GM19023 (cell line): ENCODE measurements at regions not wholly inside any gene's neighbourhood (a gene's known extent, or its start where the extent isn't known, plus 50 kb on each side); places are given as distances from the start of the nearest gene placed in this dataset.

Experiments
- ATAC-seq: cut with Tn5 transposase; IDR thresholded peaks from one replicate; pipeline ENCODE4 v1.9.1; 2021; ENCODE audit warnings: mild to moderate bottlenecking, moderate library complexity; ENCODE audit not compliant: unreplicated experiment

DNA sequence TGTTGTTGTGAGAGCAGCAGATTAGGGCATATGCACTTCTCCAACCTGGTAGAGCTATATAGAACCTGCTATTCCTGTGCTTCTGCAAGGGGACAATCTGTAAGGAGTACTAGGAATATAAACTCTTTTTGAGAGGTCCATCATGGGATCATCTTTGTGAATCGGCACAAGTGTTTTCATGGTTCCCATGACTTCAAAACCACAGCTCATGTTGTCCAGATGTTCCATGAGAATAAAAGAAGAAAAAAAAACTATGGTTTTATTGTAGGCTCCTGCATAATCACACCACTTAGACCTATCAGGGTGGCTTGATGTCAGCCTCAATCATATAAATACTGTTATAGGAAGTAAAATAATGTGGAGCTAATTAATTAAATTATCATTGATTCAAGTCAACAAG, 311.4 kb upstream of the ATP2B1 start:
- ATAC-seq: no peak

DNA sequence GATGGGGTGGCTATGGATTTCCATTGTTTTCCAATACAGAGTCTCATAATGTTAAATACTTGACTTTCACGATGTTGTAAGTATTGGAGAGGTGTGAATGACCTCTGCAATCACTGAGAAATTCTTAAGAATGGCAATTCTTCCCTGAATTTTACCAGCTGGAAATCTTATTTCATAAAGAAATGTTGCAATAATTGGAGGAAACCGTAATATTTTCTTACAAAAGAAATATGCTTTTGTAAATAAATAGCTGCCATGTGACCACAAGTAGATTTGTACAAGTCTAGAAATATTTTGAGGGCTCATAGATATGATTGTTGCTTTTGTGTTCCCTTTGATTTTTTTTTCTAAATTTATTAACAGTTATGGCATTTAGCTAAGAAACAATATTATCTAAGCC, 308.7 kb upstream of the ATP2B1 start:
- ATAC-seq: no peak

DNA sequence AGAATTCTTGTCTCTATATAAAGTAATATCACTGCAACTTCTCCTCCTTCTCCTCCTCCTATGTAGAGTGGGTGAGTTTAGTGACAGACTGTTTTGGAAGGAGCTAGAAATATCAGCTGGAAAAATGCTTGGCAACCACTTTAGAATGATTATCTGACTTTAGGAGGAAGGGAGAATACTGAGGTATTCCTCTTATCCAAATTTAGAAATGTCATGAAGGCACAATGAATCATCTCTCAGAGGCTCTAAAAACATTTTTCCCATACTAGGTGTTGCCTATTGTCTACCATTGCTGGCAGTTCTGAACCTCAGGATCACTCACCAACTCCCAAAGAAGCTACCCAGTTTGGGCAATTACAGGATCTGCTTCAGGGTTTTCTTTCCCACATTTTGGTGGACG, 306.6 kb upstream of the ATP2B1 start:
- ATAC-seq: no peak

DNA sequence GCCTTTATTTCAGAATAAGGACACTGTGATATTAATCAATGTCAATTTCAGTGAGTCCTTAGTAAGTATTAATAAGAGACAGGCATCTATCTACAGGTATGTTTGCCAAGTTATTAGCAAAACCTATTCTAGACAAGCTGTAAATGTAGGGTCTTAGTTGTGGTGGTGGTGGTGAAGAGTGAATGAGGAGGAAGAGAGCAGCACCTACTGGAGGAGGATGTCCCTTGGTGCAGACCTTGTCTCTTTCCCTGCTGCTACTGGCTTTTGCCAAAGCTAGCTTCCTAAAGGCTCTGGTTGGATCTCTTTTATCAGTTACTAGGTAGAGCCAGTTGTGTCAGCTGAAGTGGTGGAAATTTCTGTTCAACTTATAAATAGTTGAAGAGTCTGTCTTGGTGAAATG, 304.8 kb upstream of the ATP2B1 start:
- ATAC-seq: no peak

DNA sequence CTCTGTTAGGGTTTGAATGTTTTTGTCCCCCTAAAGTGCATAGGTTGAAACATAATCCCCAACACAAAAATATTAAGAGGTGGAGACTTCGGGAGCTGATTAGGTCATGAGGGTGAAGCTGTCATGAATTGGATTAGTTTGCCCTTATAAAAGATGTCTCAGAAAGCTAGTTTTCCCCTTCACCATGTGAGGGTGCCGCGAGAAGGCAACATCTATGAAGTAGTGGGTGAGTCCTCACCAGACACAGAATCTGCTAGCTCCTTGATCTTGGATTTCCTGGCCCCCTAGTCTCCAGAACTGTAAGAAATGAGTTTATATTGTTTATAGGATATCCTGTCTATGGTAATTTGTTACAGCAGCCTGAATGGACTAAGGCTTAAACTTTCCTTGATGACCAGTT, 301.5 kb upstream of the ATP2B1 start:
- no peak for ATAC-seq

DNA sequence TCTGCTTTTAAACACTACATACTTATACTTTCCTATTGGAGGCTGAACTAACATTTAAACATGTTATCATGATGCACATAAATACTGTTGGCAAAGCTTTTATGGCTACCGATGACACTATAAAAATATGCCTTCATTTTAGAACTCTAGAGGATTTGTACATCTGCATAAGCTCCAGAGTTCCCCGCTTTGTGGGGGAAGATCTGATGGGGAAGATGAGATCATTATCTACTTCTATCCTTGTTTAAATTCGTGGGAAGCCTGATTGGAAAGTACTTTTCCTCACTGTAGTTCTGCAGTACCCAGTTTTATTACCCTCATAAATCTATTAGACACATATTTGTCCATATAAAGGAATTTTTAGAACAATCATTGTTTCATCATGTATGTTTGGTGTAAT, 299.6 kb upstream of the ATP2B1 start:
- no peak for ATAC-seq

DNA sequence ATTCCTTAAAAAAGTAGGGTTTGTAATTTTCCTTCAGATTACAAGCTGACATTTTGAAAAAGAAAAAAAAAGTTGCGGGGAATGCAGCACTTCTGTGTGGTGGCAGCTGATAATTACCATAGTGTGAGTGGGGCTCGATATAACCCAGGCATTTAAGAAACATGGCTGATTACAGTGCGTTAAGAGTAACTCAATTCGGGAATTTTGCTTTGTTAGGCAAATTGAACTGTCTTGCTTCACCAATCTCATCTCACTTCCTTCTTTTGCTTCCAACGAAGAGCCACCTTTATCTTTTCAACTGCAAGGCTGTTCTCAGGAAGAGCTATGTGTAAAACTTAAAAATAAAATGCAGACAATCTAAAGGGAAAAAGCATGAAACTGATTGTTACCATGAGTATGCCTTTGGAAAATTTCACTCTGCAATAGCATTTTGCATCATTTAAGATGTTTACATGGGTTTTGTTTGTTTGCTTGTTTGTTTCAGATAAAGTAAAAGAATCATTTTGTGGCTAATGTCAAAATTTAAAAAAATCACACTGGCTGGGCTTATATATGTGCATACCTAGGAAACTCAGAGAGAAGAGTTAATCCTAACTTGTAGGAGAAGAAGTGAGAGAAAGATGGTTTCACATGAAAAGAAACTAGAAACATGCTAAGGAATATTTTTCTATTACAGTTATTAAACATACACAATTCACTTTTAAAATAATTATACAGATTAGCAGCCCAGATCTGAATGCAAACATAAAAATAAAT, 295.9 kb upstream of the ATP2B1 start:
- ATAC-seq: no peak

DNA sequence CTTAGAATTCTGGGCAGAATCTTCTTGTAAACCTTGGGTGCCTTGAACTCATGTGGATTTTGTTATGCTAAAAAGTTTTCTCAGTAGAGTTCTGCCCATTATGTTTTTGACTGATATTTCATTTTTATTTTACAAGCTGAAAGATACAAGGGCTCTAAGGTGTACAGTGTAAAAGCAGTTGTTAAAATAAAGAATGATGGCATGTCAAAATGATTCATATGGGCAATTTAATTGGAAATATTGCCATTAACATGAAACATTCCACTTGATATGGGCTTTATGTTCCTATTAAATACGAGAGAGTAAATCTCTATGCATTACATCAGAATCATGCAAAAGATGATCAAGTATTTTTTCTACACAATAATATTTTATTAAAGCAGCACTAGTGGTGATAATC, 295.1 kb upstream of the ATP2B1 start:
- no peak for ATAC-seq

DNA sequence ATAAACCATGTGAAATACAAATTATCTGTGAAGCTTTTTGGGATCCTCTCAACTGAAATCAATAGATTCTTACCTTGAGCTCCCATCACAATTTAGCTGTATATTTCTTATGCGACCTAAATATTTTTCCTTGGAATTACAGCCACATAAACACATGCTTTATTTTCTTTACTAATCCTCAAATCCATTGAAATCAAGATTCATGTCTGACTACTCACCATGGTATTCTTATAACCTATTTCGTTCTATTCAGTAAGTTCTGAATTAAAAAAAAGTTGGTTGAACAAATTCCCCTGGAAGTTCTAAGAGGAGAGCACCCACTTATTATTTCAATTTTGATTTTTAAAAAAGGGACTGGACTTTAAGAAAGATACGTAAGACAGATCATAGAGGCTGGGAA, 292.1 kb upstream of the ATP2B1 start:
- ATAC-seq: no peak

DNA sequence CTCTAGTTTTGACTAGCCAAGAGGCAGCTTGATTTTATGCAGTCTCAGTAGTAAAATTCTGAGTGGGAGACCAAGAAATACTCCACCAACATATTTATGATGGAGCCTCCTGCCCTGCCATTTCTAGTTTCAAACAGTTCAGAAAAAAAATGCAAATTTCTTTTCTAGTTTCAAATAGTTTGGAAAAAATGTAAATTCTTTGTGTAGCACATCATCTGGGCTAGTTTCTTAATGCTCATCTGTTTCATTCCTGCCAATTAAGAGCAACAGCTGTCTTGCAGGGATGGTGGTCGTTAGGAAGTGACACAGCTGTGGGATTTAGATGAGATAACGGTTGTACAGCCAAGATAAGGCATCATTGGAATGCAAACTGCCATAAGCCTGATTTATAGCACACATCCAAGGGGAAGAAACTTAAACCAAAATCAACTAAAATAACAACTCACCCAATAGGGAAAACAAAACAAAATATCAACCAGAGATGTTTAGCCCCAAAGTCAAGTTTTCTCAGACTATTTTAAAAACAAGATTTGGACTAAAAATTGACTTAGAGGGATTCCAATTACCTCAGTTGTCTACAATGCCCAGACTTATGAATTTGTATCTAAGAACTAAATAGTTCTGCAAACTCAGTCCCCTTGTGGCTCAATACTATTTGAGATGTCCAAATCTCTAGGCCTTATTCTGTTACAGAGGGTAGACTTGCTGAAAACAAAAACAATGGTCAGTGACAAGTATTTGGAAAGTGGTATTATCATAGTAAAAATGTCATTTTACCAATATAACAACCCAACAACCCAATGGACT, 291.3 kb upstream of the ATP2B1 start:
- ATAC-seq: no peak

DNA sequence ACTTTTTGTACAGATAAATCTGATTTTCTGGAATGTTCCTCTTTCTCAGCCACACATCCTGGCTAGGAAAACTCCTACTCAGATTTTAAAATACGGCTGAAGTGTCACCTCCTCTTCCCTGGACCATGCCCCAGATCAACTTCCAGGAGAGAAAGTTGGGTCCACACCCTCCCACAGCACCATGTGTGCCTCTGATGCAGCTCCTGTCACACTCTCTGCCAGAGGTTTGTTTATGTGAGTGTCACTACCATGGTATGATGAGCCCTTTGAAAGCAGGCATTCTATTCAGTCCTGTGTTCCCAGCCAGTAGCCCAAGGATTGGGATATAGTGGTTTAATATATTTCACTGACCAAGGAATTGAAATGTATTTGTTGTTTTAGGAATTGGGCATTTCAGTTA, 287.2 kb upstream of the ATP2B1 start:
- no peak for ATAC-seq

DNA sequence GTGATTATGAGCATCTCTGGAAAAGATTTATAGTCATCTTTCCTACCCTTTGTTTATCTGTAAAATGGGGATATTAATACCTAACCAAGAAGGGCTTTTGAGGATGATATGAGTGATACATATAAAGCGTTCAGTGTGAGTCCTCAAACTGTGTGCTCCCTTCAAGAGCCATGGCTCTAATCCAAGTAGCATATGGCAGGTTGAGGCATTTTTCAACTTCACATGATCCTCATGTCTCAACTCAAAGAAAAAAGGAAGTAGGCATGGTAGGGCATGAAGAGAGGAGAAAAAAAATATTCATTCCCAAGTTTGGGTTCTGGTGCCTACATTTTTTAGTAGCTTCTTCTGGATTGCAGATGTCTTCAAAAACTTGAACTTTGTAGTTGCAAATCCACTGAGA, 286.3 kb upstream of the ATP2B1 start:
- ATAC-seq: no peak

DNA sequence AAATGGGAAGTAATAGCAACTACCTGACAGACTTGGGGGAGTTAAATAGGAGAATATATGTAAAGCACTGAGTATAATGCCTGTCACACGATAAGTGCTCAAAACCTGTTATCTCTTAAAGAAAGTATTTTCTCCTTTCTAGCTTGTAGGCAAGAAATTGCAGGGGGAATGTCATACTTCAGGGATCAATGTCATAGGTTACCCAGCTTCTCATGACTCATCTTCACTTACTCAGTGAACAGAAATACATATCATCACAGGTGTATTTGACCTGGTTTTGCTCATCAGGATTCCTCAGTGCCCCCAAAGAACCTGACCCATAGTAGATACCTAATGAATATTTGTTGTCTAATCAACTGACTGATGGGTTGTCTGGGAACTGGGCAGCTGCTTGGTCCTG, 285.0 kb upstream of the ATP2B1 start:
- no peak for ATAC-seq

DNA sequence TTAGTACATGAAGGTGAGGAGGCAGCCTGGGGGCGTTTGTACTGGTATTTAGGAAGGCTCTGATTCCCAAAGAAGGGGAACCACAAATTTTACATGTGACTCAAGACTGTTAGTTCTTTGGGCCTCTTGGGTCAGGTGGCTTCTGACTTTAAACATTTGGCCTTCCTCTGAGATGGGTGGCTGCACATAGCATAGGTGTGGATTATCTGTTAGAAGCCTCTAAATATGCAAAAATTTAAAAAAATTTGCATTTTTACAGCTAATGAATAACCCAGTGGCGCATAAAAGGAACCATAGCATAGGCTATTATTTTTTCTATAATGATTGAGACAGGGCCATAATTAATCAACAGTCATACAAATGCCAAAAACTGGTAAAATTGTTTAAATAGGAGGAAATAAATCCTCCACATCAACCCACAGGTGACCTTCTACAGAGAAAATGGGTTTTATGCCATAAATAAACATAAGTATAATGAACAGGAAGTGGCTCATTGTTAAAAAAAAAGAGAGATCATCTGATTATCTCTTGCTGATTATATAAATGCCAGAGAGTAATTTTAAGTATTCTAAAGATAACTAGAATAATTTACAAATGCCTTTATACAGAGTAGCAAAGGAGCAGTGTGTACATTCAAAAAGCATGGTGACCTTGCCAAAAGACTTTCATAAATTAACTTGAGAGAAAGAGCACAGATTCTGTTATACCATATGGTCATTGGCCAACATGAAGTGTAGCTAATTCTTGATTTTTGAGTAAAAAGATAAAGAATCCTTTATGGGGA, 284.2 kb upstream of the ATP2B1 start:
- no peak for ATAC-seq

DNA sequence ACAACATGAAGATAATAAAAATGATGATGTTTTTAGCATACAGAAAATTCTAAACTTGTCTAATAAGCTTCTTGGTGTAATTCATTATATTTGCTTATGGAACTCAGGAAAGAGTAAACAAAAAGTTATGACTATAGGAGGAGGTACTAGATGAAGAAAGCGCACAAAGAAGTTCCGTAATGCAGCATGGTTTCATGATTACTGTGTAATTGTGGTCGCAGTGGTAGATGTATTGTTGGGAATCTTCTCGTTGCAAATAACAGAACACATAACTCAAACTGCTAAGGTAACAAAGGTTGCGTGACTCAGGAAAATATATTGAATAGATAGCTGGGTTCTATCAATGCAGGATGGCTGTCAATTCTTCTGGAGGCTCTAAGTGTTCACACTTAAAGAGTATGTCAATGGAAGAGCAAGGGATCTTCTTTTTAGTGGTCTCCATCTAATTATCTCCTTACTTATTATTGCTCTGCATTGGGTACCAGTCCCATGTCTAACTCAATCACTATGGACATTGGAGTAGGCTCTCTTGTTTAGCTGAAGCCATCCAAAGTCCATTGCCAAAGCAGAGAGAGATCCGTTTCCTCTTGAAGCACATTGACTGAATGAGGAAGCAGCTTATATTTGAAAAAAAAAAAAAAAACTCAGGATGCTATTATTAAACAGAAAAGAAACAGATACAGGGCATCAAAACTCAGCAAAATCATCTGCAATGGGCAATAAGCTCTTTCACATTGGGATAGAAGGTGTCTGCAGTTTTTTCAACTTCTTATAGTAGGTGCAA, 283.4 kb upstream of the ATP2B1 start:
- ATAC-seq: no peak

DNA sequence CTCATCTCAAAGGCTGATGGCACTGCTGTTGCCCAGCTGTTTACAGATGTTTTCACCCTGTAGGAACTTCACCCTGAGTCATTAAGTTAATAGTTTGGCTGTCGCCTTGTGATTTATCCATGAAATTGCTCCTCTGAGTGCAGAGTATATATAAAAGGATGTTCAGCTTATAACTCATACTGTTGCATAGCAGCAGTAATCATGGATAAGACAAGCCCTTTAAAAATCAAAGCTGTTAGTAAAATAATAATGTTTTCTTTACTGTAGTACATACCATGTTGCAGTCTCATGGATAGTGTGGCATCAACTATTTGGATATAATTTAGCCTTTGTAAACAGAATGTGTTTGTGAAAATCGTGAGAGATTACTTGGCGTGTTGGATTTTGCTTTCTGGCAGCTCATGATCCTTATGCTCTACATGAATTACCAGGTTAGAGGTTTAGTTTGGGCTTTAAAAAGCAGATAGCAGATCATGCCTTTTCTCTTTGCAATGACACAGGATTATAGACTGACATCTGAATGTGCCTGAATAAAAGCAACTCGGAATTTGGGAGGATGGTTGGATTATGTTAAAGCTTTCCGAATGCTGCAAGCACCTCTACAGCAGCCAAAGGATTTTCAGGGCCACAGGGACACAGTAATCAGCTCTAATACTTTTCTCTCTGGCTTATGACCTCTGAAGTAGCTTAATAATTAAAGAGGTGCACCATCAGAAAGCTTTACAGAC, 279.7 kb upstream of the ATP2B1 start:
- no peak for ATAC-seq

DNA sequence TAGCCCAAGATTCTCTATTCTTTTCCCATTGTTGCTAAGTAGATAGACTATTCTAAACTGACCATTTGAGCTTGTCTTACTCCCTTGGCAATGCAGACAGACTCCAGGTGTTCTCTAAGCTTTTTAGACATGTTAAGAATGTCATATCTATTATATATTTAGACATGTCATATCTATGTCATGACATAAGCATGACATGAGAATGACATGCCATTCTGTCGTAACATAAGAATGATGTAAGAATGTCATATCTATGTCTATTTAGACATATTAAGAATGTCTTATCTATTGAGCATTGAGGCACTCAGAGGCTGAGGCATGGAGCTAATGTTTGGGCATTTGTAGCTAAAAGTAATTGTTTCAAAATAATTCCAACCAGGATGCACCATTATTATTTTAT, 277.3 kb upstream of the ATP2B1 start:
- no peak for ATAC-seq

DNA sequence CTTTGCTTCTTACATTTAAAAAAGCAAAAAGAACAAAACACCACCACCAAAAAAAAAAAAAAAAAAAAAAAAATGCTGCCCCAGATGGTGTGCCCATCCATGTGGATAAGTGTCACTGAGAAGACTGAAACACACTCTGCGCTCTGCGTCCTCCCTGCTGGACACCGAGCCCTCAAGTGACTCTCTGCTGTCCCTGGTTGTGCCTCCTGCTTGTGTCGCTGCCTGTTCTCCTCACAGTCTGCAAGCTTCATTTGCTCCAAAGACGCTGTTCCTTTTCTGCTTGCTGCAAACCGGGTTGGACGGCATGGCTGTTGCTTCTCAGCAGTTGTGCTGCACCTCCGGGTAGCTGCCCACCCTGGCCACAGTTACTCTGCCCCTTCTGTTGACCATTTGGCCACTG, 276.2 kb upstream of the ATP2B1 start:
- no peak for ATAC-seq

DNA sequence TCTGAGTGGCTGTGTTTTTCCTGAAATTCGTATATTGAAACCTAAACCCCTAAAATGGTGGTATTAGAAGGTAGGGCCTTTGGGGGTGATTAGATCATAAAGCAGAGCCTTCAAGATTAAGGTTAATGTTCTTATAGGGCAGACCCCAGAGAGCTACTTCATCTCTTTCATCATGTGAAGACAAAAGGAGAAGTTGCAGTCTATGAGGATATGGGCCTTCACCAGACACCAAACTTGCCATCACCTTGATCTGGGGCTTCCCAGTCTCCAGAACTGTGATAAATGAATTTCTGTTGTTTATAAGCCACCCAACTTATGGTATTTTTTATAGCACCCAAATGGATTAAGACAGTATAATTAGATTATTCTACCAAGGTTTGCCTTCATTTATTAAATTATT, 275.0 kb upstream of the ATP2B1 start:
- no peak for ATAC-seq

DNA sequence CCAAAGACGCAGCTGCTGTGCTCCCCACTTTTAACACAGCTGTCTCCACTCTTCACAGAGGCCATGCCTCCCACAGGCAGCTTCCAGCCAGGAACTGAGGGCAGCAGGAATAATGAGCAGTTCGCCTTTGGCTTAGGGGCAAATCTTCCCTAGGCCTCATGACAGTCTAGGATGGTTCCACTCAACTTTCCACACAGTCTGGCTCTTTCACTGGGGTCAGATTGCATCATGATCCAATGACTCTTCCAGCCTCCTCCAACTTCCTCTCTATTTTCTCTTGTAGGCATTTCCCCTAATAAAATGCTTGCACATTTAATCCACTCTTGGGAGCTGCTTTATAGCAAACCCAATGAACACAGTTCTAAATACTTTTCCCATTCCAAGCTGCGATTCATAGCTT, 271.6 kb upstream of the ATP2B1 start:
- ATAC-seq: no peak
